Mesothelial cell of epicardium (in vitro differentiated cells): ENCODE measurements at regions not wholly inside any gene's neighbourhood (a gene's known extent, or its start where the extent isn't known, plus 50 kb on each side); places are given as distances from the start of the nearest gene placed in this dataset.
"Not testable (repeated sequence)": the region's sequence is repeated elsewhere in the genome, so short reads cannot be mapped to it uniquely, and the experiment has no call there.

ENCODE experiments used
- DNase-seq, 2 experiments: peaks; one replicate each; pipeline ENCODE4 v3.0.0; 2021; ENCODE audit warnings: low spot score in 2 of 2; ENCODE audit not compliant: unreplicated experiment in 2 of 2
- H3K27ac Mint-ChIP-seq: 2 replicates; pipeline ENCODE4 v1.8.0; 2021; ENCODE audit warnings: mixed read lengths
- H3K27me3 Mint-ChIP-seq: 2 replicates; pipeline ENCODE4 v1.8.0; 2021; ENCODE audit warnings: low read depth, mixed read lengths
- H3K36me3 Mint-ChIP-seq: 2 replicates; pipeline ENCODE4 v1.8.0; 2021; ENCODE audit warnings: mixed read lengths
- H3K4me1 Mint-ChIP-seq: 2 replicates; pipeline ENCODE4 v1.8.0; 2021; ENCODE audit warnings: mixed read lengths
- H3K4me3 Mint-ChIP-seq: 2 replicates; pipeline ENCODE4 v1.8.0; 2021; ENCODE audit warnings: mild to moderate bottlenecking, moderate library complexity, mixed read lengths
- H3K9me3 Mint-ChIP-seq: 2 replicates; pipeline ENCODE4 v1.8.0; 2021; ENCODE audit warnings: mixed read lengths
- CTCF ChIP-seq: fragments of 200-600 bp; sonication (generic); IDR thresholded peaks from one replicate; pipeline ENCODE4 v1.5.0; 2021; ENCODE audit warnings: antibody characterized with exemption; ENCODE audit not compliant: unreplicated experiment

- Mint-ChIP-seq H3K4me3 (no peak overlapping the region), H3K4me1 (peaks cover 3% of the 10 kb centered on the region), H3K36me3 (no peaks in the 10 kb centered on the region), H3K27me3 (no peaks in the 10 kb centered on the region), H3K27ac (no peak overlapping the region), H3K9me3 (peaks cover 4% of the 10 kb centered on the region)
- no peak for DNase-seq
- no peak for TF ChIP-seq CTCF
Measured at GRCh38 chr17:14525551-14526455, 224.9 kb downstream of the HS3ST3B1 start.

GRCh38 chr17:14522795-14523387 lies 222.0 kb downstream of the HS3ST3B1 start:
- DNase-seq = no peak
- H3K27me3 Mint-ChIP-seq = peaks cover 9% of the 10 kb centered on the region
- H3K27ac Mint-ChIP-seq = no peak overlapping the region
- H3K4me1 Mint-ChIP-seq = peaks cover 3% of the 10 kb centered on the region
- no peak overlapping the region for H3K4me3 Mint-ChIP-seq
- H3K36me3 Mint-ChIP-seq = no peaks in the 10 kb centered on the region
- no peaks in the 10 kb centered on the region for H3K9me3 Mint-ChIP-seq
- TF ChIP-seq CTCF = no peak

GRCh38 chr17:14518919-14519318 lies 218.0 kb downstream of the HS3ST3B1 start:
- H3K27me3 Mint-ChIP-seq, H3K9me3 Mint-ChIP-seq, H3K27ac Mint-ChIP-seq, H3K36me3 Mint-ChIP-seq, H3K4me1 Mint-ChIP-seq, H3K4me3 Mint-ChIP-seq, DNase-seq: not testable (repeated sequence)

GRCh38 chr17:14514973-14515372 lies 214.1 kb downstream of the HS3ST3B1 start:
- Mint-ChIP-seq H3K9me3 (peaks cover 5% of the 10 kb centered on the region), H3K4me1 (no peaks in the 10 kb centered on the region), H3K27me3 (peaks cover 4% of the 10 kb centered on the region), H3K27ac (no peak overlapping the region), H3K36me3 (no peaks in the 10 kb centered on the region), H3K4me3 (no peak overlapping the region)
- TF ChIP-seq CTCF = no peak
- DNase-seq = no peak

GRCh38 chr17:14513835-14514234 lies 213.0 kb downstream of the HS3ST3B1 start:
- Mint-ChIP-seq H3K4me3 (no peak overlapping the region), H3K4me1 (no peaks in the 10 kb centered on the region), H3K27ac (no peak overlapping the region), H3K27me3 (no peaks in the 10 kb centered on the region), H3K9me3 (peaks cover 9% of the 10 kb centered on the region), H3K36me3 (no peaks in the 10 kb centered on the region)
- no peak for DNase-seq
- TF ChIP-seq CTCF = no peak

GRCh38 chr17:14510136-14510535 lies 209.3 kb downstream of the HS3ST3B1 start:
- Mint-ChIP-seq H3K9me3 (peaks cover 9% of the 10 kb centered on the region), H3K36me3 (no peaks in the 10 kb centered on the region)
- no peak for TF ChIP-seq CTCF

More at GRCh38 chr17:14510136-14510535, 209.3 kb downstream of the HS3ST3B1 start:
- no peak overlapping the region for H3K4me3 Mint-ChIP-seq
- H3K4me1 Mint-ChIP-seq = no peaks in the 10 kb centered on the region
- no peak overlapping the region for H3K27ac Mint-ChIP-seq
- H3K27me3 Mint-ChIP-seq = peaks cover 8% of the 10 kb centered on the region
- DNase-seq = no peak
